GM19239 (cell line): ENCODE measurements at regions not wholly inside any gene's neighbourhood (a gene's known extent, or its start where the extent isn't known, plus 50 kb on each side); places are given as distances from the start of the nearest gene placed in this dataset.

ENCODE experiments used
- DNase-seq: peaks from one replicate; pipeline ENCODE4 v3.0.0; 2011; ENCODE audit warnings: low spot score; ENCODE audit not compliant: insufficient read length
- FAIRE-seq: peaks from 2 replicates; lab custom pipeline; 2011; peaks lifted over from hg19 to GRCh38; lab: Jason Lieb, UNC

GRCh38 chr4:171025776-171026175 lies 787.4 kb upstream of the GALNTL6 start:
- DNase-seq (no peak), FAIRE-seq (no peak)

GRCh38 chr4:171025343-171025742 lies 787.9 kb upstream of the GALNTL6 start:
- DNase-seq (no peak), FAIRE-seq (no peak)

- DNase-seq (no peak), FAIRE-seq (no peak)
Measured at GRCh38 chr4:171024720-171025303, 788.4 kb upstream of the GALNTL6 start.

- no peak for FAIRE-seq
- DNase-seq = no peak
Measured at GRCh38 chr4:171022824-171023230, 790.4 kb upstream of the GALNTL6 start.

- DNase-seq (no peak), FAIRE-seq (no peak)
Measured at GRCh38 chr4:171017593-171017992, 795.6 kb upstream of the GALNTL6 start.

GRCh38 chr4:171016145-171016544 lies 797.1 kb upstream of the GALNTL6 start:
- DNase-seq (no peak), FAIRE-seq (no peak)

- FAIRE-seq = no peak
- no peak for DNase-seq
Measured at GRCh38 chr4:171015441-171015840, 797.8 kb upstream of the GALNTL6 start.

- no peak for FAIRE-seq
- no peak for DNase-seq
Measured at GRCh38 chr4:171007618-171008390, 805.4 kb upstream of the GALNTL6 start.

GRCh38 chr4:171002246-171002645 lies 811.0 kb upstream of the GALNTL6 start:
- FAIRE-seq (no peak), DNase-seq (no peak)

- peak; percentile 74 for FAIRE-seq
Measured at GRCh38 chr4:170990989-170991589, 822.1 kb upstream of the GALNTL6 start.

GRCh38 chr4:170988446-170988845 lies 824.8 kb upstream of the GALNTL6 start:
- no peak for FAIRE-seq
- DNase-seq = no peak

More at GRCh38 chr4:170990989-170991589, 822.1 kb upstream of the GALNTL6 start:
- peak; percentile 2 for DNase-seq

- no peak for DNase-seq
- no peak for FAIRE-seq
Measured at GRCh38 chr4:170979736-170980135, 833.5 kb upstream of the GALNTL6 start.

GRCh38 chr4:170978990-170979389 lies 834.2 kb upstream of the GALNTL6 start:
- FAIRE-seq = no peak
- no peak for DNase-seq

GRCh38 chr4:170949084-170949483 lies 859.3 kb upstream of the AADAT start:
- DNase-seq (no peak), FAIRE-seq (no peak)

GRCh38 chr4:170940043-170940724 lies 850.4 kb upstream of the AADAT start:
- FAIRE-seq (no peak), DNase-seq (no peak)

GRCh38 chr4:170938588-170938987 lies 848.8 kb upstream of the AADAT start:
- FAIRE-seq = no peak
- no peak for DNase-seq

GRCh38 chr4:170931321-170931720 lies 841.6 kb upstream of the AADAT start:
- FAIRE-seq (no peak), DNase-seq (no peak)

GRCh38 chr4:170888660-170889059 lies 798.9 kb upstream of the AADAT start:
- FAIRE-seq (no peak), DNase-seq (no peak)

GRCh38 chr4:170887396-170887795 lies 797.6 kb upstream of the AADAT start:
- no peak for DNase-seq
- no peak for FAIRE-seq

- FAIRE-seq = no peak
Measured at GRCh38 chr4:170884969-170885570, 795.3 kb upstream of the AADAT start.

More at GRCh38 chr4:170884969-170885570, 795.3 kb upstream of the AADAT start:
- DNase-seq = no peak
